GM12875 (cell line): ENCODE measurements at regions not wholly inside any gene's neighbourhood (a gene's known extent, or its start where the extent isn't known, plus 50 kb on each side); places are given as distances from the start of the nearest gene placed in this dataset.

Experiments used
- H3K4me3 ChIP-seq: one replicate; pipeline ENCODE4 v1.5.1; 2011; ENCODE audit warnings: low read depth, low read length, control low read depth
- TF ChIP-seq, protein P1 (sequence below): IDR thresholded peaks from 2 replicates; pipeline ENCODE4 v1.5.1; 2011; ENCODE audit warnings: low read depth, mild to moderate bottlenecking, control low read depth, inconsistent platforms, low read length, moderate library complexity, borderline replicate concordance; ENCODE audit not compliant: insufficient read depth

DNA sequence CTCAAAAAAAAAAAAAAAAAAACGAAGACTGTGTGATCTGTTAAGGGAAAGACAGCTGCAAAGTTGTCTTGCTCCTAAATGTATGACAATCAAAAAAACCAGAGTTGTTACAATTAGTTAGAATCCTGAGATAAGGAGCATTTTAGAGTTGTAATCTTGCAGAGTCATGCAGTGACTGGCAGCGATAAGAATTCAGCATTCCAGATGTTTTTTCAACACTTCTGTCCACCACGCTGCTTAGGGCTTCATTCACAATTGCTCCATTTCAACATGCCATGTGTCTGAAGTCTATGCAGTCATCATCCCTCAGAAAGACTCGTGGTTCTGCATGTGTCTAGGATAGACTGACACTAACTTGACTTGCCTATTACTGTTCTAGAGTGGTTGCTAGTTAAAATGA, 102.4 kb upstream of the BACE2 start:
- no peak overlapping the region for H3K4me3 ChIP-seq
- TF ChIP-seq, protein P1, sequence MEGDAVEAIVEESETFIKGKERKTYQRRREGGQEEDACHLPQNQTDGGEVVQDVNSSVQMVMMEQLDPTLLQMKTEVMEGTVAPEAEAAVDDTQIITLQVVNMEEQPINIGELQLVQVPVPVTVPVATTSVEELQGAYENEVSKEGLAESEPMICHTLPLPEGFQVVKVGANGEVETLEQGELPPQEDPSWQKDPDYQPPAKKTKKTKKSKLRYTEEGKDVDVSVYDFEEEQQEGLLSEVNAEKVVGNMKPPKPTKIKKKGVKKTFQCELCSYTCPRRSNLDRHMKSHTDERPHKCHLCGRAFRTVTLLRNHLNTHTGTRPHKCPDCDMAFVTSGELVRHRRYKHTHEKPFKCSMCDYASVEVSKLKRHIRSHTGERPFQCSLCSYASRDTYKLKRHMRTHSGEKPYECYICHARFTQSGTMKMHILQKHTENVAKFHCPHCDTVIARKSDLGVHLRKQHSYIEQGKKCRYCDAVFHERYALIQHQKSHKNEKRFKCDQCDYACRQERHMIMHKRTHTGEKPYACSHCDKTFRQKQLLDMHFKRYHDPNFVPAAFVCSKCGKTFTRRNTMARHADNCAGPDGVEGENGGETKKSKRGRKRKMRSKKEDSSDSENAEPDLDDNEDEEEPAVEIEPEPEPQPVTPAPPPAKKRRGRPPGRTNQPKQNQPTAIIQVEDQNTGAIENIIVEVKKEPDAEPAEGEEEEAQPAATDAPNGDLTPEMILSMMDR = no peak

DNA sequence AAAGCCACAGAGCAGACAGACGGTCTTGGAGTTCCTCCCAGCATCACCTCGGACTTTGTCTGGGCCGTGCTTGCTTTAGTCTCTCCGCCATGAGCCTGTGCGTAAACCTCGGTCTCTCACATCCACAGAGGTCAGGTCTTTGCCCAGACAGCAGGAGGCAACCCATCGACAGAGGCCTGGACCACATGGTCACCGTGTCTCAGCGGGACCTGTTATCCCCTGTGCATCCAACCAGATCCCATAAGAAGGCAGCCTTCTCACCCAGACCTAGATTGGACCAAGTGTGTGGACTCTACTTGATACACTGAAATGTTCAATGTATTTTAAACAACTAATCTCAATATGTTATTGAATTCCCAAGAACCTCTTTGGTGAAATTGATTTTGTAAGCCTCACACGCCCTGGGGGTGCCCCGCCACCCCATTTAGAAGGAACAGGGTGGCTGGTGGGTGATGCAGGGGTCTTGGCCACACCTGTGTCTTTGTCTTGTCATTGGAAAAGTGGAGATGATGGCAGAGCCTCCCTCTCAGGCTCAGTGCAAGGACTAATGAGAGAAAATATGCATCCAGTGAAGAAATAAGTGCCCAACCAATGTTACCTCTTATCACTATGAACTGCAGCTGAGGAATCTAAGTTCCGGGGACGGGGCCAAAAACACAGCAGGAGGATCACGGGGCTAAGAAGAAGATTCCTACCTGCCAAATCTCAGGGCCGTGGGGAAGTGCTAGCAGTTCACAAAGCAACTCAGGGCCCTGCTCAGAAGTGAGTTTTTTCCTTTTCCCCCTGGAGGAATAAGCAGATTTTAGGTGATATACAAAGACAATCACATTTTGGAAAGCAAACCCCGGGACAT, 101.6 kb upstream of the BACE2 start:
- TF ChIP-seq, protein P1 = no peak

DNA sequence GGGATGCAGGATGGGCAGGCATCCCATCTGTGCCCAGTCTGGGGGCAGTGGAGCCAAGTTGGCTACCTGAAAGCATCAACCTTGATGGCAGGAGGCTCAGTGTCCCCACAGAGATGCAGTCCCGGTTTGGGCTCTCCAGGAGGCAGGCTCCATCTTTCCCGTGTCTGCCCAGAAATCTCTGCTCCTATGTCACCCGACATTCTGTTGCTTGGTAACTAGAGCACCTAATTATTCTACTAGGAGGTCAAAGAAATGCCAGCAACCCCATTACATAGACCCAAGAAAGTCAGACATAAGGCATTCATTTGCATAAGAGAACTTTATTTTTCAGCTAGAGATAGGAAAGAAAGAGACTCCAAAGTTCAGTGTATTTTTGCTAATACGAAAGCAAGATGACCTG, 100.3 kb upstream of the BACE2 start:
- TF ChIP-seq, protein P1 = no peak
- no peak overlapping the region for H3K4me3 ChIP-seq

More for the DNA sequence above, 101.6 kb upstream of the BACE2 start:
- no peak overlapping the region for H3K4me3 ChIP-seq

DNA sequence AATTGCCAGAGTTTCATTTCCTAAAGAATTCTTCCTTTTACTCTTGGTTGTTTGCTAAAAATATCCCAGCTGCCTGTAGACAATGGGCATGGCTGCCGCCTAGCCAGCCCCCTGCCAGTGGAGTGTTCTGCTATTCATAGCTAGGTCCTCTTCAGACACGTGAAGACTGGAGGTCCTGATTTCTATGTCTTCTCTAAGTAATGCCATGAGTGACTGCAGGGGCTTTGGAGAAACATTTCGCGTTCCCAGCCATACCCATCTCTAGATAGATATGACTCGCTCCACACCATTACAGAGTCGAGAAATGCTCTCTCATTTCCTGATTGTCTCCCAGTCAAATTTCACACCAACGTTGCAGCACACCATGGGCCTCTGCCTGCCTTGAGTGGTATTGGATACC, 99.5 kb upstream of the BACE2 start:
- H3K4me3 ChIP-seq = no peak overlapping the region
- TF ChIP-seq, protein P1 = no peak

DNA sequence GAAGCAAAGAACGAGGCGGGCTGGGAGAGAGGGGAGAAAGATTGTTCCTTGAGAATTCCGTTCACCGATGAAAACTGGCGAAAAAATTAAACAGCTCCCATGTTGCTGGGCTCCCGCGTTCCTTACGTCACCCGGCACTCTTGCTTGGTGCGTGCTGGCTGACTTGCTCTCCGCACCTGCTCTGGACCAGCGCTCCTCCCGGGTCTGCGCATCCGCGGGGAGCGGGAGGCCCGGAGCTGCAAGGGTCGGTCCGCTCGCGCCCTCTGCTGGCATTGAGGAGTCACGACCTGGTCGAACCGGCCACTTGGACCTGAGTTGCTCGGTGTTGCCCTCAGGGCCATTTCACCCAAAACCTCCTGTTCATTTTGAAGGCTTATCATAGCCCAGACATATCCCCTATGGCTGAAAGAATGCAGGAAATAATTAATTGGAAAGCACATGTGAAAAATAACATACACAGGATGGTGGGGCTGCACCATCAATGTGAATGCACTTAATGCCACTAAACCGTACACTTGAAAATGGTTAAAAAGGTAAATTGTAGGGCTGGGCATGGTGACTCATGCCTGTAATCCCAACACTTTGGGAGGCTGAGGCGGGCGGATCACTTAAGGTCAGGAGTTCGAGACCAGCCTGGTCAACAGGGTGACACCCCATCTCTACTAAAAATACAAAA, 98.9 kb upstream of the BACE2 start:
- no peak overlapping the region for H3K4me3 ChIP-seq
- TF ChIP-seq, protein P1 = peak; percentile 88

DNA sequence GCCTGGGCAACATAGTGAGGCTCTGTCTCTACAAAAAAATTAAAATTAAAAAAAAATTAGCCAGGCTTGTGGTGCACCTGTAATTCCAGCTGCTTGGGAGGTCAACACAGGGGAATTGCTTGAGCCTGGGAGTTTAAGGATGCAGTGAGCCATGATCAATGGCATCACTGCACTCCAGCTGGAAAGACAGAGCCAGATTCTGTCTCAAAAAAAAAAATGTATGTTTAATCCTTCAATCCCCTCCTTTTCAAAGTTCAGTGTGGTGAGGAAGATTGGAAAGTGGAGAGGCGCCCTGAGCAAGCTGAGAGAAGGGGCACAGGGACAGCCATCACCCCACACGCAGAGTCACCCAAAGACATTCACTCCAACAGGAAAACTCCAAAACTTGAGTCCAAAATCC, 97.7 kb upstream of the BACE2 start:
- TF ChIP-seq, protein P1 = no peak
- no peak overlapping the region for H3K4me3 ChIP-seq
